ENCODE measurements at regions not wholly inside any gene's neighbourhood (a gene's known extent, or its start where the extent isn't known, plus 50 kb on each side); places are given as distances from the start of the nearest gene placed in this dataset.

DNA sequence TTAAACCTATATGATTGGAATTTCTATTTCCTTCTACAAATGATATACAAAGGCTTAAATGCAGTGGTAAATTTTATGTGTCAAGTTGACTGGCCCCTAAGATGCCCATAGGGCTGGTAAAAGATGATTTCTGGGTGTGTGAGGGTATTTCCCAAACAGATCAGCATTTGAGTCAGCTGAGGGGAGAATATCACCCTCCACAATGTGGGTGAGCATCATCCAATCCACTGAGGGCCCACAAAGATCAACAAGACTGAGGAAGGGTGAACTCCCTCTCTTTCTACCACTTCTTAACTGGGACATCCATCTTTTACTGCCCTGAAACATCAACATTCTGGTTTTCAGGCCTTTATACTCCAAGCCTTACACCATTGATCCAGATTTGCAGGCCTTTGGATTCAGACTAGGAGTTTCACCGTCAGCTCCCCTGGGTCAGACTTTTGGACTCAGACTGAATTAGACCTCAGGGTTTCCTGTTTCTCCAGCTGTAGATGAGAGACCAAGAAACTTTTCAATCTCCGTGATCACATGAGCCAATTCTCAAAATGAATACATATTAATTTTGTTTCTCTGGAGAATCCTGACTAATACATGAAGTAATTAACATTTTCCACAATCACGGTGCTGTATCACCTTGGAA, 1020.7 kb upstream of the SLIT2 start:
- TF ChIP-seq, protein P1, sequence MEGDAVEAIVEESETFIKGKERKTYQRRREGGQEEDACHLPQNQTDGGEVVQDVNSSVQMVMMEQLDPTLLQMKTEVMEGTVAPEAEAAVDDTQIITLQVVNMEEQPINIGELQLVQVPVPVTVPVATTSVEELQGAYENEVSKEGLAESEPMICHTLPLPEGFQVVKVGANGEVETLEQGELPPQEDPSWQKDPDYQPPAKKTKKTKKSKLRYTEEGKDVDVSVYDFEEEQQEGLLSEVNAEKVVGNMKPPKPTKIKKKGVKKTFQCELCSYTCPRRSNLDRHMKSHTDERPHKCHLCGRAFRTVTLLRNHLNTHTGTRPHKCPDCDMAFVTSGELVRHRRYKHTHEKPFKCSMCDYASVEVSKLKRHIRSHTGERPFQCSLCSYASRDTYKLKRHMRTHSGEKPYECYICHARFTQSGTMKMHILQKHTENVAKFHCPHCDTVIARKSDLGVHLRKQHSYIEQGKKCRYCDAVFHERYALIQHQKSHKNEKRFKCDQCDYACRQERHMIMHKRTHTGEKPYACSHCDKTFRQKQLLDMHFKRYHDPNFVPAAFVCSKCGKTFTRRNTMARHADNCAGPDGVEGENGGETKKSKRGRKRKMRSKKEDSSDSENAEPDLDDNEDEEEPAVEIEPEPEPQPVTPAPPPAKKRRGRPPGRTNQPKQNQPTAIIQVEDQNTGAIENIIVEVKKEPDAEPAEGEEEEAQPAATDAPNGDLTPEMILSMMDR (IDR thresholded peaks at IDR 0.05): no peak
- no peak for TF ChIP-seq POLR2A (IDR thresholded peaks at IDR 0.05)
- no peaks in the 10 kb centered on the region for H3K36me3 ChIP-seq (replicated peaks in 1 of 2)
- DNase-seq: no peak
- no peaks in the 10 kb centered on the region for H3K9me3 ChIP-seq (replicated peaks in 1 of 3)
- no peak overlapping the region for H3K27ac ChIP-seq
- no peaks in the 10 kb centered on the region for H3K27me3 ChIP-seq
- WGBS, 4 donors: 57 to 89% (median 71%) methylated on average over 3 of the region's 3 CpGs
- H3K4me3 ChIP-seq: no peak overlapping the region
- intact Hi-C loops (cut with DNase I): no loop called here
- no peaks in the 10 kb centered on the region for H3K4me1 ChIP-seq (replicated peaks in 1 of 2)

DNA sequence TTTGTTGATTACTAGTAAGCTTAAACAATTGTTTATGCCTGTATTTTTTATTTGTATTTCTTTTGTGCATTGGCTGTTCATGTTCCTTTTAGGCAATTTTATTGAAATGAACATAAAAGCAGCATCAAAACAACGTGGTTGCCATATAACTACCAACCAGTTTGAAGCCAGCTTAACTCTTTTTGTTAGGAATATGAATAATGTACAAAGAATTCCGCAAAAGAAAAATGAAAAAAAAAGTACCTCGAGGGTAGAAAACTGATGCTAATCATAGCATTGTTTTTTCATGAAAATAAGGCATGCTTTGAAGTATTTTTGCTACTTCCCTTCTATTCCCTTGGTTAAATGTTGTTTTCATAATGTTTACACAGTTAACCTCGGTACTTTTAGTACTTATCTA, 1024.0 kb upstream of the SLIT2 start:
- Histone ChIP-seq H3K9me3 (replicated peaks in 1 of 3) (no peaks in the 10 kb centered on the region), H3K4me1 (replicated peaks in 1 of 2) (no peaks in the 10 kb centered on the region), H3K27ac (no peak overlapping the region), H3K4me3 (no peak overlapping the region), H3K36me3 (replicated peaks in 1 of 2) (no peaks in the 10 kb centered on the region), H3K27me3 (no peaks in the 10 kb centered on the region)
- intact Hi-C loops (cut with DNase I): no loop called here
- no peak for TF ChIP-seq POLR2A (IDR thresholded peaks at IDR 0.05)
- TF ChIP-seq, protein P1 (IDR thresholded peaks at IDR 0.05): no peak
- DNase-seq: no peak
- 48 to 56% (median 53%) methylated on average over 4 of the region's 4 CpGs for WGBS, 4 donors

DNA sequence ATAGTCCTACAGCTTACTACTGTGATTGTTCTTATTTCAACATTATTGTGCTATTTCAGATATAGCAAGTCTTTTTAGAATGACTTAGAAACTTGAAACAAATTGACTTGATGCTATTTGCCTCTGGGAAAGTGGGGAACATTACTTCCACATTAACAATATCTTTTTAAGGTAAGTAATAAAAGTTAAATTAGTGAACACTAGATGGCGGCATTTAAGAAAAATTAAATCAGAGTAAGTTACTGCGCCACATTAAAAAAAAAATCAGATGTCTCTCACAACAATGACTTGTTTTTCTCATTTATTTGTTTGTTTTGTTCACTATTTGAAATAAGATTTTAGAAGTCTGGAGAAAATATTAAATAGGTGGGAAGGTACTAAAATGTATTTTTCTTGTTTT, 1026.9 kb upstream of the SLIT2 start:
- H3K9me3 ChIP-seq (replicated peaks in 1 of 3): no peaks in the 10 kb centered on the region

DNA sequence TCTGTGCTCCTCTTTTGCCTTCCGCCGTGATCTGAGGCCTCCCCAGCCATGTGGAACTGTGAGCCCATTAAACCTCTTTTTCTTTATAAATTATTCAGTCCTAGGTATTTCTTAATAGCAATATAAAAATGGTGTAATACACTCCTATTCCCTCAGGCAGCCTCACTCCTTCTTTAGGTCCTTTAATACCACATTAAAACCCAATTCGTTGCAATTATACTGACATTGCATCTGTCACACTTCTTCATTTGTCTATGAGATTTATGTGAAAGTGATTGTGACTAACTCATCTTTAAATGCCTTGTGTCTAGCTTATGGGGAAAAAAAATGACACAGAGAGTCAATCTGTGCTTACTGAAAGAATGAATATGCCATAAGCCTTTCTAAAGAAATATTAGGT, 1035.2 kb upstream of the SLIT2 start:
- intact Hi-C loops (cut with DNase I): no loop called here
- no peaks in the 10 kb centered on the region for H3K9me3 ChIP-seq (replicated peaks in 1 of 3)
- no peaks in the 10 kb centered on the region for H3K27me3 ChIP-seq
- no peak for TF ChIP-seq POLR2A (IDR thresholded peaks at IDR 0.05)
- TF ChIP-seq, protein P1 (IDR thresholded peaks at IDR 0.05): no peak
- no peak for DNase-seq
- no peaks in the 10 kb centered on the region for H3K4me1 ChIP-seq (replicated peaks in 1 of 2)
- H3K4me3 ChIP-seq: no peak overlapping the region
- no peak overlapping the region for H3K27ac ChIP-seq
- WGBS, 4 donors: 82 to 89% (median 84%) methylated on average over 3 of the region's 3 CpGs
- H3K36me3 ChIP-seq (replicated peaks in 1 of 2): no peaks in the 10 kb centered on the region

More for the DNA sequence above, 1026.9 kb upstream of the SLIT2 start:
- 10 to 19% (median 14%) methylated on average over 2 of the region's 2 CpGs for WGBS, 4 donors
- no peak for DNase-seq
- Histone ChIP-seq H3K27me3 (no peaks in the 10 kb centered on the region), H3K36me3 (replicated peaks in 1 of 2) (no peaks in the 10 kb centered on the region), H3K4me3 (no peak overlapping the region), H3K4me1 (replicated peaks in 1 of 2) (no peaks in the 10 kb centered on the region), H3K27ac (no peak overlapping the region)
- TF ChIP-seq, protein P1 (IDR thresholded peaks at IDR 0.05): peak; percentile 21 to 54 (median 35)
- no peak for TF ChIP-seq POLR2A (IDR thresholded peaks at IDR 0.05)
- intact Hi-C loops (cut with DNase I): no loop called here

All from adrenal gland (tissue), 9 donors.